ENCODE measurements at regions not wholly inside any gene's neighbourhood (a gene's known extent, or its start where the extent isn't known, plus 50 kb on each side); places are given as distances from the start of the nearest gene placed in this dataset.

DNA sequence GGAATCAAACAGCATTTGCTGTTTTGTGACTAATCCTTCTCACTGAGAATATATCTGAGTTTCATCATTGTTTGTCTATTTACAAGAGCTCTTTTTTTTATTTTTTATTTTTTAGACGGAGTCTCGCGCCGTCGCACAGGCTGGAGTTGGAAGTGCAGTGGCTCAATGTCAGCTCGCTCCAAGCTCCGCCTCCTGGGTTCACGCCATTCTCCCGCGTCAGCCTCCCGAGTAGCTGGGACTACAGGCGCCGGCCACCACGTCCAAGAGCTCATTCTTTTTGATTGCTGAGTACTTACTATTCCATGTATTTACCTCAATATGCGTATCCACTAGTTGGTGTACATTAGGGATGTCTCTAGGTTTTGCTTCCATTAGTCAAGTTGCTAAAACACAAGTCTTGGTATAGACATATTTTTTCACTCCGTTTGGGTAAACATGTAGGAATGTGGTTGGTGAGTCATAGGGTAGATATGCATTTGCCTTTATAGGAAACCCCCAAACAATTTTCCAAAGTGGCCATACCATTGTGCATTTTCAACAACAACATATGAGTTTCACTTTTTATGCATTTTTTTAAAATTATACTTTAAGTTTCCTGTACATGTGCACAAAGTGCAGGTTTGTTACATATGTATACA, 1005.0 kb upstream of the CDH10 start:
- no peak overlapping the region for H3K27ac Mint-ChIP-seq
- H3K4me3 Mint-ChIP-seq = no peak overlapping the region
- H3K4me1 Mint-ChIP-seq (ENCODE audit: low read depth) = no peaks in the 10 kb centered on the region
- H3K36me3 Mint-ChIP-seq (ENCODE audit: low read depth) = no peaks in the 10 kb centered on the region
- H3K27me3 Mint-ChIP-seq (ENCODE audit: insufficient read depth) = no peaks in the 10 kb centered on the region
- no peak for DNase-seq (ENCODE audit: low spot score)
- intact Hi-C loops (cut with micrococcal nuclease) = no loop called here
- H3K9me3 Mint-ChIP-seq = peaks cover 29% of the 10 kb centered on the region

DNA sequence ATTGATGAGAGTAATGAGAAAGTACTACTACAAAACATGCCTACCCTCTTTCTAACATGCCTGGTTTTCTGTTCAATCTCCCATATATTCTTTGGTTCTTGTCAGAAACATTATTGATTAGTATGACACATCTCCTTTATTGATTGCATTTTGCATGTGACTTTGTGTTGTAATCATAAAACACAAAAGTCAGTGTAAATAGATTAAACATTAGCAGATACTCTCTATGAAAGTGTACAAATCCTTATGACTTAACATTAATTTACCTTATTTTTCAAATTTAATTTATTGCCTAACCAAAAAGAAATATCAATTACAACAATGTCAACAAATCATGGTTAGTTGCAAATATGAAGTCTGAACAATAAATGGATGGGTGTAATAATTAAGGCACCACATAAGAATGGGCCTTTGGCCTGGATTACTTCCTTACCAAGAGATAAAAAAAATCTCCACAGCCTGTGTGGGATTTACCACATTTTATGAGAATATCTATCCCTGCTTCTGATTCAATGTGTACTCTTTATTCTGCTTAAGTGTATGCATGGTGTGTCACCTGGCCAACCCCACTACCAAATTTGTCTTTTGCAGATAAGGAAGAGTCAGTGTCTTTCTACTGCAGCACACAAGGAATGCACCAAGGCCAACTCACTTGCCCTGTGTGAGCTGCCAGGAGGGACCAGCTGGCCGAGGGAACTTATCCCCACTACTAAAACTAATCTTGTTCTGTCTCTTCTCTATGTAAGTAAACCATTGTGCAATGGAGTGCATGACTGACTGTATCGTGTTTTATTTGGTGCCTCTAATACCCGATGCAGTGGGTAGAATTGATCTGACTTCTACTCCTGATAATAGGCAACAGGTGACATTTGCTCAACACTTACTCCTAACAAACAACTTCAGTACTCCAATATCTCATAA, 1001.9 kb upstream of the CDH10 start:
- intact Hi-C loops (cut with micrococcal nuclease) = no loop called here
- Mint-ChIP-seq H3K27ac (no peak overlapping the region), H3K27me3 (ENCODE audit: insufficient read depth) (no peaks in the 10 kb centered on the region), H3K9me3 (peaks cover 21% of the 10 kb centered on the region), H3K36me3 (ENCODE audit: low read depth) (no peaks in the 10 kb centered on the region), H3K4me1 (ENCODE audit: low read depth) (no peaks in the 10 kb centered on the region), H3K4me3 (no peak overlapping the region)
- DNase-seq (ENCODE audit: low spot score) = no peak

DNA sequence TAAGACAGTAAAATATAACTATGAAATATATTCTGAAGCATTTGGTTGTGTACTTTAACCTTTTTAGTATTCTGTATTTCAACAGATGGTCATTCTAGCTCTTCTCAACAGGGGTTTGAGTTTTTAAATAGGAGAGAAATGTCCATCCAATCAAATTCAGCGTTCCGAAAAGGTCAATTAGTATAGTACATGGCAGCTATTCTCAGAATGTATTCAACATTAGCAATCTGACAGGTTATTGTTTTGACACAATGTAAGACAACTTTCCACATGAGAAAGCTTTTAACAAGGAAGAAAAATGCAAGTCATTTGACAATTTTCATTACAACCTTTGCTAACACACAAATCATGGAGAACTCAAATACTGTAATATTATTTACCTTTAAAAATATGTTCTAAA, 996.3 kb upstream of the CDH10 start:
- H3K27ac Mint-ChIP-seq = no peak overlapping the region
- H3K27me3 Mint-ChIP-seq (ENCODE audit: insufficient read depth) = no peaks in the 10 kb centered on the region
- intact Hi-C loops (cut with micrococcal nuclease) = no loop called here
- peaks cover 8% of the 10 kb centered on the region for H3K9me3 Mint-ChIP-seq
- DNase-seq (ENCODE audit: low spot score) = no peak
- H3K4me1 Mint-ChIP-seq (ENCODE audit: low read depth) = no peaks in the 10 kb centered on the region
- H3K36me3 Mint-ChIP-seq (ENCODE audit: low read depth) = no peaks in the 10 kb centered on the region
- H3K4me3 Mint-ChIP-seq = no peak overlapping the region

DNA sequence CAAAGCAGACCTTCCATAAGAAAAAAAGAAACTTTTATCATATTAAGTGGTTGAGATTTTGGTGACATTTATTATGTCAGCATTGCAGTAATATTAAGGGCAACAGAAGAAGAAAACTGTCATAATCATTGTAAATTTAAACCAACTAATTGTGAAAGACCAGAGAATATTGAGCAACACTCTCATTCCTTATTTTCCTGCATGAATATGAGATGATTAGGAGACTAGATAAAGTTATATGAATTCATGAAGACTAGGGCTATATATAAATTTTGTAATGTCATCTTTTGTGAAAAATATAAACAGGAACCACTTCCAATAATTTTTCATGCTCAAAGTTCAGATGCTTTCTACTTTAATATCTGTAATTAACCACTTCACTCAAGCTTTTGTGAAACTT, 974.5 kb upstream of the CDH10 start:
- Mint-ChIP-seq H3K36me3 (ENCODE audit: low read depth) (no peaks in the 10 kb centered on the region), H3K27me3 (ENCODE audit: insufficient read depth) (no peaks in the 10 kb centered on the region), H3K27ac (no peak overlapping the region), H3K9me3 (peaks cover 18% of the 10 kb centered on the region), H3K4me3 (no peak overlapping the region), H3K4me1 (ENCODE audit: low read depth) (no peaks in the 10 kb centered on the region)
- intact Hi-C loops (cut with micrococcal nuclease) = no loop called here
- no peak for DNase-seq (ENCODE audit: low spot score)

DNA sequence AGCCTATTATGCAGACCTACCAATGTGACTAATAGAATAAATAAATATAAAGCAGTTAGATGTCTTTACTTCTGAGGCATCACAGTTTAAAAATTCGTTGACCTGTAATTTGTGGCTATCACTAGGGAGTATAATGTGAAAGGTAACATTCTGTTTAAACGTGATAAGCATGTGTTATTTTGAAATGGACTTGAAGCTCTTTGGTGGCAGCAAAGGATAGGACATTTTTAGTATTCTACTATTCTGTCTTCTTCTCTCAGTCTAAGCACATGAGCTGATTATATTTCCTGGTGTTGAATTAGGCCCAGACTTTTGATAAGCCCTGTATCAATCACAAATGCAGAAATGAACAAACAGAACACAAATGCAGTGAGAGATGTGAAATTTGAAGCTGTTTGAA, 974.0 kb upstream of the CDH10 start:
- Mint-ChIP-seq H3K4me1 (ENCODE audit: low read depth) (no peaks in the 10 kb centered on the region), H3K27me3 (ENCODE audit: insufficient read depth) (no peaks in the 10 kb centered on the region), H3K9me3 (peaks cover 18% of the 10 kb centered on the region), H3K36me3 (ENCODE audit: low read depth) (no peaks in the 10 kb centered on the region), H3K27ac (no peak overlapping the region), H3K4me3 (no peak overlapping the region)
- intact Hi-C loops (cut with micrococcal nuclease) = no loop called here
- DNase-seq (ENCODE audit: low spot score) = no peak

DNA sequence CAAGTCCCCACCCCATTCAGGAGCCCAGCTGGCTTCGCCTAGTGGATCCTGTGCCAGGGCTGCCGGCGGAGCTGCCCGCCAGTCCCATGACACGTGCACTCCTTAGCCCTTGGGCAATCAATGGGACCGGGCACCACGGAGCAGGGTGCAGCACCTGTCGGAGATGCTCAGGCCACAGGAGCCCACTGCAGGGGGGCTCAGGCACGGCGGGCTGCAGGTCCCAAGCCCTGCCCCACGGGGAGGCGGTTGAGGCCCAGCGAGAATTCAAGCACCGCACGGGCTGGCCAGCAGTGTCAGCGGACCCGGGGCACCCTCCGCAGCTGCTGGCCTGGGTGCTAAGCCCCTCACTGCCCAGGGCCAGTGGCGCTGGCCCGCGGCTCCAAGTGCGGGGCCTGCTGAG, 969.7 kb upstream of the CDH10 start:
- Mint-ChIP-seq H3K4me1 (ENCODE audit: low read depth) (no peaks in the 10 kb centered on the region), H3K27ac (no peak overlapping the region), H3K9me3 (peaks cover 25% of the 10 kb centered on the region), H3K36me3 (ENCODE audit: low read depth) (no peaks in the 10 kb centered on the region), H3K27me3 (ENCODE audit: insufficient read depth) (no peaks in the 10 kb centered on the region), H3K4me3 (no peak overlapping the region)
- intact Hi-C loops (cut with micrococcal nuclease) = no loop called here
- DNase-seq (ENCODE audit: low spot score) = no peak

DNA sequence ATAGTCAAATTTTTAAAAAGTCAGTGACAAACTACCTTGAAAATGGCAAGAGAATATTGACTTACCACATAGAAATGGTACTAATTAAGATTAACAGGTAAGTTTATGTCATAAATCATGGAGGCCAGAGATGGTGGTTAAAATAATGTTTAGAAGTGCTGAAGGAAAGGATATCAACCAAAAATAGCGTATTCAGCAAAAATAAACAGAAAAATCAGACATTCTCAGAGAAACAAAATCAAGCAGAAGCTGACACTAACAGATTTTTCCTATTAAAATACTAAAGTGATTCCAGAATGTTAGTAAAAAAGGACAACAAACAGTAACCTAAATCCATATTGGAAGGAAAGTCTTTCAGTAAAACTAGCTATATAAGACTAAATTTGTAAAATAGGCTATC, 959.9 kb upstream of the CDH10 start:
- no peak overlapping the region for H3K4me3 Mint-ChIP-seq
- no peaks in the 10 kb centered on the region for H3K27me3 Mint-ChIP-seq (ENCODE audit: insufficient read depth)
- H3K4me1 Mint-ChIP-seq (ENCODE audit: low read depth) = no peaks in the 10 kb centered on the region
- intact Hi-C loops (cut with micrococcal nuclease) = no loop called here
- DNase-seq (ENCODE audit: low spot score) = no peak
- H3K36me3 Mint-ChIP-seq (ENCODE audit: low read depth) = no peaks in the 10 kb centered on the region
- peaks cover 16% of the 10 kb centered on the region for H3K9me3 Mint-ChIP-seq
- H3K27ac Mint-ChIP-seq = no peak overlapping the region

DNA sequence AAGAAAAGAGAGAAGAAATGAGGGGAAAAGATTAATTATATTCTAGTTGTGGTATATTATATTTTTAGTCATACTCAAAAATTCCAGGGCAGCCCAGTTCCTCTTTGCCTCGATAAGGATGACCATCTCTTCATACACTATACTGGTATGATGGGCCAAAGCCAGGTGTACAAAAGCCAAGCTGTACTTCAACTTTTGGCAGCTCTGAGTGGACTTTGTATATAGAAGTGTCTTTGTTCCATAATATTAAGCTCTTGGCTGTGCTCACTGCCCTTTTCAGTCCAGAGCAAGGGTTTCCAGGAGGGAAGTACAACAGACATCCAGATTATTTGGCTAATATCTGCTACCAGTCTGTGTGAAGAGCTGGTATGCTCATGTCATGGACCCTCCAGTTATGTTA, 934.3 kb upstream of the CDH10 start:
- Mint-ChIP-seq H3K27me3 (ENCODE audit: insufficient read depth) (no peaks in the 10 kb centered on the region), H3K9me3 (peaks cover 19% of the 10 kb centered on the region), H3K36me3 (ENCODE audit: low read depth) (no peaks in the 10 kb centered on the region), H3K27ac (no peak overlapping the region), H3K4me3 (no peak overlapping the region), H3K4me1 (ENCODE audit: low read depth) (no peaks in the 10 kb centered on the region)
- intact Hi-C loops (cut with micrococcal nuclease) = no loop called here
- DNase-seq (ENCODE audit: low spot score) = no peak

DNA sequence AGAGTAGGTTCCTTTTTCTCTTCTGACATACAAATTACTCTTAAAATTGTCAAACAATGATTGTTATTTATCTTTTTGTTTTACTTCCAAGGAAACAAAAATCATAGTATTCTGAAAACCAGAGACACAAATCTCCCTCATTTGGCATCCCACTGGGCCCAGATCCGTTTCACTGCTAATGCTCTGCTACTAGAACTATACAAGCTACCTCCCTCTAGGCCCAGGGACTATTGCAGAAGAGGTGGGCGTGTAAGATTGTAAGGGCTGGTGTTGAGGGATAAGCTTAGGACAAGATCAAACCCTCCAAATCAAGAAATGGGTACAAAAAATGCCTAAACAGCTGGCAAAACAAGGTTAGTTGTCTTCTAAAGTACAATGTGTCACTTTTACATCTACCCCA, 928.9 kb upstream of the CDH10 start:
- intact Hi-C loops (cut with micrococcal nuclease) = no loop called here
- no peak overlapping the region for H3K27ac Mint-ChIP-seq
- peaks cover 20% of the 10 kb centered on the region for H3K9me3 Mint-ChIP-seq
- H3K27me3 Mint-ChIP-seq (ENCODE audit: insufficient read depth) = no peaks in the 10 kb centered on the region
- no peak for DNase-seq (ENCODE audit: low spot score)
- H3K4me1 Mint-ChIP-seq (ENCODE audit: low read depth) = no peaks in the 10 kb centered on the region
- no peaks in the 10 kb centered on the region for H3K36me3 Mint-ChIP-seq (ENCODE audit: low read depth)
- no peak overlapping the region for H3K4me3 Mint-ChIP-seq

DNA sequence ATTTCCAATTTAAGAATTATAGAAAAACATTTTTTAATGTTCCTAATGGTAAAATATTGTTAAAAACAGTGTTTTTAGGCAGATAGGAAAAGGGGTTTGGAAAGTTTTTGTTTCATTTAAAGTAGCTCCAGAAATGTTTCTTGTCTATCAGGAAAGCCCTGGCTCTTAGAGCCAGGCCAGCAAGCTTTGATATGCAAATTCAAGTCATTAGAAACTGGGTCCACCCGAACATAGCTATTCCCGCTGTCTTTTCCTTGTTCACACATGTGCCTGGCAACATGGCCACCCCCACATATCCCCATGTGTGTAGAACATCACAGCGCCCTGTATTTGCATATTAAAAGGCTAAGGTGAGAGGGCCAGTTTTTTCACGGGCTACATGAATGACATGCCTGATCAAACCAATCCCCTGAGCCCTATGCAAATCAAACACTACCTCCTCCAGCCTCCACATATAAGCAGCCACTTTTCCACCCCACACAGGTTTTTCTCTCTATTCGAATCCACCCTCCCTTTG, 925.3 kb upstream of the CDH10 start:
- no peaks in the 10 kb centered on the region for H3K27me3 Mint-ChIP-seq (ENCODE audit: insufficient read depth)
- no peak overlapping the region for H3K27ac Mint-ChIP-seq
- H3K9me3 Mint-ChIP-seq = peaks cover 21% of the 10 kb centered on the region
- H3K4me3 Mint-ChIP-seq = no peak overlapping the region
- intact Hi-C loops (cut with micrococcal nuclease) = no loop called here
- no peaks in the 10 kb centered on the region for H3K4me1 Mint-ChIP-seq (ENCODE audit: low read depth)
- no peaks in the 10 kb centered on the region for H3K36me3 Mint-ChIP-seq (ENCODE audit: low read depth)
- DNase-seq (ENCODE audit: low spot score) = no peak

DNA sequence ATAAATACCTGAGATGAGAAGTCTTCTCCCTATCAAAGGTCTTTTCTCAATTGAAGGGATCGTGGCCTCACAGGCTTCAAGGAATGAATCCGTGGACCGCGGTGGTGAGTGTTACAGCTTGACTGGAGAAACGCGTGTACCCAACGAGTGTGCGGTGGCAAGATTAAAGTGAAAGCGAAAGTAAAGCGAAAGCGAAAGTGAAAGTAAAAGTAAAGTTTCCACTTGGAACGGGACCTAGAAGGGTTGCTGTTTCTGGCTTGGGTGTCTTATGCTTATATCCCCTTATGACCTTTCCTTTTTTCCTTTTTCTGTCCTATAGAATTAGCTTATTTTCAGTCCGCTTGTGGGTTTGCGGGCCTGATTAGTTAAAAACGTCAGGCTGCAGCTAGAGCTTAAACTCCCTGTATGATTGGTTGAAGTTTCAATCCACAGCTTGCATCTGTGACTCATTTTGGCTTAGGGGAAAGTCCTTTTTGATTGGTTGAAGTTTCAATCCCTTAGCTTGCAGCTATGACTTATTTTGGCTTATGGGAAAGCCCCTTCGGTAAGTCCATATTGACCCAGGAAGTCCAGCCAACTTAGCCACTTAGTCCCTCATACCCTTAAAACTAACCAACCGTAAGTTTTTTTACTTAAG, 924.3 kb upstream of the CDH10 start:
- Mint-ChIP-seq H3K9me3 (peaks cover 25% of the 10 kb centered on the region), H3K36me3 (ENCODE audit: low read depth) (no peaks in the 10 kb centered on the region), H3K4me3 (no peak overlapping the region), H3K27me3 (ENCODE audit: insufficient read depth) (no peaks in the 10 kb centered on the region), H3K27ac (no peak overlapping the region), H3K4me1 (ENCODE audit: low read depth) (no peaks in the 10 kb centered on the region)
- DNase-seq (ENCODE audit: low spot score) = no peak
- intact Hi-C loops (cut with micrococcal nuclease) = no loop called here

DNA sequence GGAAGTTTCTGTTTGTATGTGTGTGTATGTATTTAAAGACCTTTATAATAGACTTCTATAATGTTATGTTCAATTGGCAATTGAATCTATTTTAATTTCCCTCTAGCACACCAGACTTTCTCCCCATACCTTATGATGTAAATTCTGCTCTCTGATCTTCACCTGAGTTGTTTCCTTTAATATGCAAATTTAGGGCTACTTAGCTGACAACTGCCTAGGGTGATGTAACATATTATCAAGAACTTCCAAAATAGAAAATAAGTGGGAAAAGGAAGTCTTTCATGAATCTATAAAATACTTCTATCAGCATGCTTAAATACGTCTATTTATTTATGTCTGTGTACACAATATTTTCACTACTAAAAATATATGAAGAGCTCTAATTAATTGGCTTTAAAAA, 923.5 kb upstream of the CDH10 start:
- no peak for DNase-seq (ENCODE audit: low spot score)
- Mint-ChIP-seq H3K9me3 (peaks cover 26% of the 10 kb centered on the region), H3K27ac (no peak overlapping the region), H3K27me3 (ENCODE audit: insufficient read depth) (no peaks in the 10 kb centered on the region), H3K4me1 (ENCODE audit: low read depth) (no peaks in the 10 kb centered on the region), H3K4me3 (no peak overlapping the region), H3K36me3 (ENCODE audit: low read depth) (no peaks in the 10 kb centered on the region)
- intact Hi-C loops (cut with micrococcal nuclease) = no loop called here

DNA sequence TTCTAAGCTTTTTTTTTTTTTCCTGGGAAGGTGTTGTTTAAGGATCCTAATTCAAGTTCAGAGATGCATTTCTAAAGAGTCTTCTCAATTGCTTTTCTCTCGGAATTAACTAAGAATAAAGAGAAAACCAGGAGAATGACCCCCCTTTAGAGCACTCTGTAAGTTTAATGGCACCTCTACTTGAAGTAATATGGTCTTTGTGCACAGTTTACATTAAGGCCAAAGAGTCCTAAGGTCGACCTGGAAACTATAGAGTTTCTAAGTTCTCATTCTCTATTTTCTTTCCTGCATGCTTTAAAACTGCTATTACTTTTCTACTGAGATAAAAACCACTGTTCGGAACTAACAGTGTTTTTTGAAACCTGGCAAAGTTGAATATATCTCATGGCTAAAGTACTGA, 923.1 kb upstream of the CDH10 start:
- Mint-ChIP-seq H3K27ac (no peak overlapping the region), H3K36me3 (ENCODE audit: low read depth) (no peaks in the 10 kb centered on the region), H3K4me3 (no peak overlapping the region), H3K9me3 (peaks cover 26% of the 10 kb centered on the region), H3K4me1 (ENCODE audit: low read depth) (no peaks in the 10 kb centered on the region), H3K27me3 (ENCODE audit: insufficient read depth) (no peaks in the 10 kb centered on the region)
- intact Hi-C loops (cut with micrococcal nuclease) = no loop called here
- DNase-seq (ENCODE audit: low spot score) = no peak

Measured in activated T-helper 1 cell treated with anti-CD3 and anti-CD28 coated beads, Interleukin-12 subunit alpha, Interleukin-12 subunit beta, Interleukin-2, Interleukin-4 antibody, amounts not matched to agents 30 ng/mL and 10 ng/mL and 1 ng/mL, durations not matched to agents 14 hours and 24 hours and 36 hours (primary cell).